IMR-90 (cell line): ENCODE measurements at regions not wholly inside any gene's neighbourhood (a gene's known extent, or its start where the extent isn't known, plus 50 kb on each side); places are given as distances from the start of the nearest gene placed in this dataset.

ENCODE experiments used
- ATAC-seq: fragments of 200-7000 bp; cut with Tn5 transposase; 2 replicates; pipeline ENCODE4 v1.9.1; 2020; ENCODE audit warnings: low read depth, mild to moderate bottlenecking, moderate library complexity
- BruUV-seq: library from RNA; stranded (reverse); fragments of 400-500 nt; replicated peaks from 2 replicates; lab custom pipeline; 2021; lab: Mats Ljungman, UMichigan
- CTCF ChIA-PET: fragments of 300-600 bp; formaldehyde crosslinking; extraction: SDS; loops from one replicate; lab custom pipeline; 2021; ENCODE audit warnings: antibody characterized with exemption; lab: Yijun Ruan, JAX
- POLR2A ChIA-PET: fragments of 300-600 bp; sonication (Branson Sonifier 250); formaldehyde crosslinking; loops from one replicate; lab custom pipeline; 2022; ENCODE audit warnings: antibody characterized with exemption; ENCODE audit not compliant: unreplicated experiment; lab: Charles Lee
- DNase-seq: peaks from one replicate; pipeline ENCODE4 v3.0.0; 2013
- H2AFZ ChIP-seq: replicated peaks from 2 replicates; pipeline ENCODE3; 2013; ENCODE audit warnings: low read length, mild to moderate bottlenecking; ENCODE audit not compliant: poor library complexity
- H2AK5ac ChIP-seq: 2 replicates; pipeline ENCODE4 v1.6.1; 2013; ENCODE audit warnings: low read depth, low read length, inconsistent platforms
- H2AK9ac ChIP-seq: replicated peaks from 2 replicates; pipeline ENCODE3; 2013; ENCODE audit warnings: mild to moderate bottlenecking, low read depth, low read length, moderate library complexity; ENCODE audit not compliant: poor library complexity
- H2BK120ac ChIP-seq: 2 replicates; pipeline ENCODE4 v1.6.1; 2013; ENCODE audit warnings: low read depth, low read length, inconsistent platforms
- H2BK15ac ChIP-seq: 3 replicates; pipeline ENCODE4 v1.6.1; 2013; ENCODE audit warnings: low read depth, low read length, inconsistent platforms
- H2BK20ac ChIP-seq: 2 replicates; pipeline ENCODE4 v1.6.1; 2013; ENCODE audit warnings: low read depth, mild to moderate bottlenecking, inconsistent platforms, low read length, moderate library complexity
- H2BK5ac ChIP-seq: 2 replicates; pipeline ENCODE4 v1.6.1; 2013; ENCODE audit warnings: mild to moderate bottlenecking, low read depth, low read length, inconsistent platforms; ENCODE audit not compliant: poor library complexity, severe bottlenecking
- H3K14ac ChIP-seq: replicated peaks from 2 replicates; pipeline ENCODE4 v1.6.1; 2013; ENCODE audit warnings: low read depth, low read length, inconsistent platforms
- H3K18ac ChIP-seq: 2 replicates; pipeline ENCODE4 v1.6.1; 2013; ENCODE audit warnings: low read depth, low read length, control low read depth
- H3K23ac ChIP-seq: 2 replicates; pipeline ENCODE4 v1.6.1; 2013; ENCODE audit warnings: low read depth, low read length, inconsistent platforms
- H3K27ac ChIP-seq: 2 replicates; pipeline ENCODE4 v1.5.1; 2013; ENCODE audit warnings: mild to moderate bottlenecking, control low read depth, low read length; ENCODE audit not compliant: insufficient read depth
- H3K27me3 ChIP-seq: 2 replicates; pipeline ENCODE4 v1.6.1; 2013; ENCODE audit warnings: low read length; ENCODE audit not compliant: control insufficient read depth, insufficient read depth
- H3K36me3 ChIP-seq: 2 replicates; pipeline ENCODE4 v1.6.1; 2013; ENCODE audit warnings: low read length, mixed read lengths; ENCODE audit not compliant: control insufficient read depth, insufficient read depth
- H3K4ac ChIP-seq: 2 replicates; pipeline ENCODE4 v1.6.1; 2013; ENCODE audit warnings: low read depth, low read length, inconsistent platforms
- H3K4me1 ChIP-seq: 2 replicates; pipeline ENCODE4 v1.6.1; 2013; ENCODE audit warnings: low read length, mixed read lengths; ENCODE audit not compliant: control insufficient read depth, insufficient read depth
- H3K4me2 ChIP-seq: 2 replicates; pipeline ENCODE4 v1.6.1; 2013; ENCODE audit warnings: low read depth, mild to moderate bottlenecking, control low read depth, low read length, moderate library complexity
- H3K4me3 ChIP-seq: 2 replicates; pipeline ENCODE4 v1.5.1; 2013; ENCODE audit warnings: low read depth, mild to moderate bottlenecking, control low read depth, low read length, moderate library complexity; ENCODE audit not compliant: insufficient read depth
- H3K56ac ChIP-seq: 2 replicates; pipeline ENCODE4 v1.6.1; 2013; ENCODE audit warnings: low read length, inconsistent platforms; ENCODE audit not compliant: insufficient read depth; ENCODE audit errors: extremely low read depth
- H3K79me1 ChIP-seq, 2 experiments: 2 replicates each; pipeline ENCODE4 v1.6.1; 2013; ENCODE audit warnings: low read length in 2 of 2, inconsistent platforms in 1 of 2, low read depth in 1 of 2
- H3K9ac ChIP-seq: 2 replicates; pipeline ENCODE4 v1.6.1; 2013; ENCODE audit warnings: low read depth, low read length, control low read depth
- H3K9me1 ChIP-seq: 2 replicates; pipeline ENCODE4 v1.6.1; 2013; ENCODE audit warnings: low read length, inconsistent platforms; ENCODE audit not compliant: insufficient read depth
- H3K9me3 ChIP-seq: 2 replicates; pipeline ENCODE4 v1.6.1; 2013; ENCODE audit warnings: low read length; ENCODE audit not compliant: control insufficient read depth, insufficient read depth
- H4K20me1 ChIP-seq: 2 replicates; pipeline ENCODE4 v1.6.1; 2013; ENCODE audit warnings: low read length, inconsistent platforms; ENCODE audit not compliant: insufficient read depth
- H4K5ac ChIP-seq: 2 replicates; pipeline ENCODE4 v1.6.1; 2013; ENCODE audit warnings: mild to moderate bottlenecking, low read depth, low read length, control low read depth
- H4K8ac ChIP-seq, 2 experiments: 2 replicates each; pipeline ENCODE4 v1.6.1; 2013; ENCODE audit warnings: low read depth in 2 of 2, low read length in 2 of 2, control low read depth in 1 of 2, inconsistent platforms in 1 of 2
- H4K91ac ChIP-seq: 2 replicates; pipeline ENCODE4 v1.6.1; 2013; ENCODE audit warnings: low read depth, low read length, inconsistent platforms; ENCODE audit not compliant: insufficient read depth
- BHLHE40 ChIP-seq: fragments of 150-350 bp; IDR thresholded peaks from 2 replicates; pipeline ENCODE4 v1.6.1; 2016; ENCODE audit warnings: mild to moderate bottlenecking, low read depth, low read length
- CEBPB ChIP-seq: IDR thresholded peaks from 2 replicates; pipeline ENCODE4 v1.6.1; 2012; ENCODE audit warnings: low read depth, low read length, improper control_type of control experiment
- CHD1 ChIP-seq: IDR thresholded peaks from 2 replicates; pipeline ENCODE4 v1.6.1; 2012; ENCODE audit warnings: low read depth, low read length, improper control_type of control experiment
- CTCF ChIP-seq: conservative IDR thresholded peaks from 2 replicates; pipeline ENCODE4 v1.5.1; 2012; ENCODE audit warnings: mild to moderate bottlenecking, low read depth, low read length, improper control_type of control experiment
- ELK1 ChIP-seq: fragments of 150-350 bp; IDR thresholded peaks from 2 replicates; pipeline ENCODE4 v1.6.1; 2016; ENCODE audit warnings: low read depth, mild to moderate bottlenecking, low read length, moderate library complexity, borderline replicate concordance
- FOS ChIP-seq: fragments of 150-350 bp; IDR thresholded peaks from 2 replicates; pipeline ENCODE4 v1.6.1; 2016; ENCODE audit warnings: low read depth, low read length
- MAFK ChIP-seq: IDR thresholded peaks from 2 replicates; pipeline ENCODE4 v1.6.1; 2012; ENCODE audit warnings: low read depth, low read length, improper control_type of control experiment
- MAZ ChIP-seq: IDR thresholded peaks from 2 replicates; pipeline ENCODE4 v1.6.1; 2012; ENCODE audit warnings: low read depth, mild to moderate bottlenecking, low read length, improper control_type of control experiment, moderate library complexity, borderline replicate concordance
- MXI1 ChIP-seq: IDR thresholded peaks from 2 replicates; pipeline ENCODE4 v1.6.1; 2012; ENCODE audit warnings: low read depth, mild to moderate bottlenecking, low read length, moderate library complexity, borderline replicate concordance
- NFE2L2 ChIP-seq: fragments of 150-350 bp; IDR thresholded peaks from 2 replicates; pipeline ENCODE4 v1.6.1; 2016; ENCODE audit warnings: low read depth, mild to moderate bottlenecking, low read length
- POLR2A ChIP-seq: IDR thresholded peaks from 2 replicates; pipeline ENCODE4 v1.6.1; 2012; ENCODE audit warnings: mild to moderate bottlenecking, low read depth, low read length
- RAD21 ChIP-seq: IDR thresholded peaks from 2 replicates; pipeline ENCODE4 v1.6.1; 2012; ENCODE audit warnings: low read length, improper control_type of control experiment
- RCOR1 ChIP-seq: IDR thresholded peaks from 2 replicates; pipeline ENCODE4 v1.6.1; 2012; ENCODE audit warnings: mild to moderate bottlenecking, low read length, improper control_type of control experiment; ENCODE audit not compliant: insufficient replicate concordance
- RFX5 ChIP-seq: IDR thresholded peaks from 2 replicates; pipeline ENCODE4 v1.8.0; 2012; ENCODE audit warnings: low read depth, mild to moderate bottlenecking, low read length, moderate library complexity
- SMC3 ChIP-seq: fragments of 150-350 bp; IDR thresholded peaks from 2 replicates; pipeline ENCODE4 v1.6.1; 2016; ENCODE audit warnings: low read depth, mild to moderate bottlenecking, antibody characterized with exemption, low read length, moderate library complexity
- USF2 ChIP-seq: fragments of 150-350 bp; IDR thresholded peaks from 2 replicates; pipeline ENCODE4 v1.6.1; 2017; ENCODE audit warnings: mild to moderate bottlenecking, antibody characterized with exemption, low read length, low read depth
- WGBS, 2 experiments: methylation state at CpG; one replicate each; pipeline versions ENCODE4 v1.1.5 to v1.1.7; 2013; ENCODE audit warnings: missing lambda C conversion rate in 2 of 2; ENCODE audit not compliant: insufficient read length in 1 of 2; ENCODE audit errors: extremely low coverage in 2 of 2; 5-methylcytosine and 5-hydroxymethylcytosine counted together
- dilution Hi-C: fragments of 300-500 bp; cut with HindIII; formaldehyde crosslinking; loops from one replicate; pipeline ENCODE4 v1.14.3; 2018; ENCODE audit warnings: low sequenced_read_pairs; ENCODE audit not compliant: unreplicated experiment
- in situ Hi-C: fragments of 300-500 bp; cut with MboI; formaldehyde crosslinking; loops from 3 replicates; pipeline ENCODE4 v1.14.3; 2019; ENCODE audit warnings: low sequenced_read_pairs, inconsistent platforms, mixed read lengths
- intact Hi-C: fragments of 100-400 bp; cut with micrococcal nuclease; formaldehyde crosslinking; loops from 2 replicates; pipeline ENCODE4 v1.10.0; 2022

GRCh38 chr16:17926461-17926860 is 410.1 kb downstream of the NPIPA8 start:
- no peak overlapping the region for H2BK5ac ChIP-seq
- H2BK15ac ChIP-seq = no peak overlapping the region
- dilution Hi-C loops = no loop called here
- no peak overlapping the region for H3K56ac ChIP-seq
- H3K9ac ChIP-seq = no peak overlapping the region
- no peak overlapping the region for H2BK20ac ChIP-seq
- H3K79me1 ChIP-seq = no peaks in the 10 kb centered on the region
- in situ Hi-C loops = no loop called here
- H3K27me3 ChIP-seq = no peaks in the 10 kb centered on the region
- H3K9me1 ChIP-seq = no peaks in the 10 kb centered on the region
- DNase-seq (no peak), ATAC-seq (no peak)
- no CpG with 5 or more reads among the region's 5 CpGs for WGBS, 2 experiments
- ChIA-PET CTCF (interaction anchor here (0.6 kb wide), 1 partner anchor 26 kb away, joined by 3 read pairs; no protein-coding TSS in a partner anchor), POLR2A (interaction anchor here (0.7 kb wide), 1 partner anchor 98 kb away, joined by 3 read pairs; no protein-coding TSS in a partner anchor)
- no peak overlapping the region for H3K4ac ChIP-seq
- no TSS peak for BruUV-seq
- no peak overlapping the region for H2AK5ac ChIP-seq
- H2AK9ac ChIP-seq = no peak overlapping the region
- no peak overlapping the region for H2AFZ ChIP-seq
- no peaks in the 10 kb centered on the region for H3K36me3 ChIP-seq
- H3K4me2 ChIP-seq = no peak overlapping the region
- no peaks in the 10 kb centered on the region for H4K20me1 ChIP-seq
- peaks cover 4% of the 10 kb centered on the region; the same call in 1 of the 2 replicates for H3K9me3 ChIP-seq
- H3K23ac ChIP-seq = no peak overlapping the region
- no peak for TF ChIP-seq BHLHE40
- no peak for TF ChIP-seq USF2
- no peak for TF ChIP-seq POLR2A
- TF ChIP-seq ELK1 = no peak
- no peak for TF ChIP-seq SMC3
- TF ChIP-seq MAZ = no peak
- TF ChIP-seq RFX5 = no peak
- no peak for TF ChIP-seq MAFK
- no peak for TF ChIP-seq CTCF
- no peak for TF ChIP-seq CEBPB
- no peak for TF ChIP-seq NFE2L2
- no peak for TF ChIP-seq FOS
- no peak for TF ChIP-seq MXI1
- no peak for TF ChIP-seq RCOR1
- no peak for TF ChIP-seq CHD1
- TF ChIP-seq RAD21 = no peak
- H4K91ac ChIP-seq = no peak overlapping the region
- H3K4me3 ChIP-seq = no peak overlapping the region
- H4K5ac ChIP-seq = no peak overlapping the region
- no peak overlapping the region for H3K14ac ChIP-seq
- H3K27ac ChIP-seq = no peak overlapping the region
- H3K4me1 ChIP-seq = no peaks in the 10 kb centered on the region
- no peak overlapping the region for H3K18ac ChIP-seq
- intact Hi-C loops = no loop called here
- H4K8ac ChIP-seq = no peak overlapping the region
- no peak overlapping the region for H2BK120ac ChIP-seq
